GM21367 (cell line): ENCODE measurements at regions not wholly inside any gene's neighbourhood (a gene's known extent, or its start where the extent isn't known, plus 50 kb on each side); places are given as distances from the start of the nearest gene placed in this dataset.

Experiments used
- ATAC-seq: cut with Tn5 transposase; IDR thresholded peaks from one replicate; pipeline ENCODE4 v1.9.1; 2021; ENCODE audit not compliant: unreplicated experiment

DNA sequence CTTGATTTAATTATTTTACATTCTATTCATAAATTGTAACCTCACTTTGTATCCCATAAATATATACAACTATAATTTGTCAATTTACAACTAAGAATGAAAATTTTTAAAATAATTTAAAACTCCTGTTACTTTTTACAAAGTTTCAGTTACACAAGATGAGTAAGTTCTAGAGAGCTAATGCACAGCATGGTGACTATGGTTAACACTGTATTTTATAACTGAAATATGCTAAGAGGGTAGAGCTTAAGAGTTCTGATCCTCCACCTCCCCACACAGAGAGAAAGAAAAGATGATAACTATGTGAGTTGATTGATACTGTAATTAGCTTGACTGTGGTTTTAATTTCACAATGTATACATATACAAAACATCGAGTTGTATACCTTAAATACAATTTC lies 412.5 kb upstream of the DDI1 start:
- no peak for ATAC-seq

DNA sequence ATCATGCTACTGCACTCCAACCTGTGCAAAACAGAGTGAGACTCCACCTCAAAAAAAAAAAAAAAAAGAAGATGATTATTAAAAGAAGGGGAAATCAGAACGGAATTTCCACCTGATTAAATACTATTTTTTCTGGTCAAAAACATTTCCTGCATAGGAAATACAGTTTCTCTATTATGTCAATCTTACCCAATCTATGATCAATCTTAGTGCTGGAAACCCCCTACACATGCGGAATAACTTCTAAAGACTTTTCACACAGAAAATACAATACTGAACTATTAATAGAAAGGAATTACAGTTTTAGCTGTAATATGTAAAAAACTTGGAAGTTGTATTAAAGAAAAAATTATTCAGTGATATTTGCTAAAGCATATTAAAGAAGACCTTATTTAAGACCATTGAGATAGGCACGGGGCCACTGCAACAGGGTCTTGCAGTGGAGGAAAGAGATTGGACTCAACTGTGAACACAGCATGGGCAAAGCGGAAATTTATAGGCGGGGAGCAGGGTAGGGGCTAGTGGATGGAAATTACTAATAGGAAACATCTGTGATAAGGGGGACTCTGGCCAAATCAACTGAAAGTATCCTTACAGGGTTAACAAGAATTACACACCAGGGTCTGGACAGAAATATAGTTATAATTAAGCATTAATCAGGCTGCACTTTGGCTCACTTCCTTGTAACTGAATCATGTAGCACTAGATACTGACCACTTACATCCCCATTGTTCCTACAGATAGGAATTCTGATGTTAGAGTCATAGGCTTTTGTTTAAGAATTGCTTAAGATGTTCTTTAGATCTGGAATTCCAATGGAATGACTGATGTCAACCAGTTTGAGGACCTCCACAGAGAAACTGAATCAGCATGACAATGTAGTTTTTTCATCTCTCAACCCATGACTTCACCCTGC lies 411.5 kb upstream of the DDI1 start:
- ATAC-seq: no peak

DNA sequence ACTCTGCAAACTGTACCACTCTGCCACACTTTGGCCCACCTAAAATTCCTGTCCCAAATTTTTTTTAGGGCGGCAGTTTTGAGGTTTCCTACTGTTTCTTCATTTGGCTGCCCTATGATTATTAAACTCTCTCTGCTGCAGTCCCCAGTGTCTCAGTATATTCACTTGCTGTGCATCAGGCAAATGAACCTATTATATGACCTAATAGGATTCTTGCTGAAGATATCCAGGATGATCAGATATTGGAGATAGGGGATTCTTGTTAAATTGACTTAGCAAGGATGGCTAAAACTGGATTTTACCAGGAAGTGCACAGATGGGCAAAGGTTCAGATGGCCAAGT lies 410.8 kb upstream of the DDI1 start:
- ATAC-seq: no peak

DNA sequence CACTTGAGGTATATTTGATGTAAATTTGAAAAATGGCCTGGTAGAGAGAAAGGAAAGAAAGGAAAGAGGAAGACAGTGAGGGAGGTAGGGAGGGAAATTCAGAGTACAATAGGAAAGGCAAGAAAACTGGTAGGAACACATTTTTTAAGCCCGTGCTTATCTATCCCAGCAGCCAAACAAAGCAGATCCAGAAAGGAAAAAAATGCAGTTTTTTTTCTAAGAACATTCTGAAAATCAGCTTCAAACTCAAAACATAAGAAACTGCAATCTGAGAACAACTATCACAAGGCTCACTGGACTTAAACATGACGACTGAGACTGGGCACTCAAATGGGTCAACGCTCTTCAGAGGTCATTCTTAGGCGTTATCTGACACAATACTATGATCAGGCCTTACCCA lies 408.3 kb upstream of the DDI1 start:
- ATAC-seq: no peak

DNA sequence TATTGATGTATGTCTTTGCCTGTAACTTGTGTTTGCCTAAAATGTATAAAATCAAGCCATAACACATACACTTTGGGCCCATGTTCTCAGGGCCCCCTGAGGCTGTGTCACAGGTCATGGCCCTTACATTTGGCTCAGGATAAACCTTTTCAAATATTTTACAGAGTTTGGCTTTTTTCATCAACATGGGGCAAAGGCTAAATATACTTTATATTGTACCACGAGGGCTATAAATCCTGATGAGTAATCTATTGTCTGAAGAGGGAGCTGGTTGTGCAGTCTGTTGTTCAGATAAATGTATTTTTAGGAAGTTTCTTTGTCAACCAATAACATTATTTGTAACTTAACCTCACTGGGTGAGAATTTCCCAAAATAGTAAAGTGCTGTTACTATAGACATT lies 404.6 kb upstream of the DDI1 start:
- ATAC-seq: no peak

DNA sequence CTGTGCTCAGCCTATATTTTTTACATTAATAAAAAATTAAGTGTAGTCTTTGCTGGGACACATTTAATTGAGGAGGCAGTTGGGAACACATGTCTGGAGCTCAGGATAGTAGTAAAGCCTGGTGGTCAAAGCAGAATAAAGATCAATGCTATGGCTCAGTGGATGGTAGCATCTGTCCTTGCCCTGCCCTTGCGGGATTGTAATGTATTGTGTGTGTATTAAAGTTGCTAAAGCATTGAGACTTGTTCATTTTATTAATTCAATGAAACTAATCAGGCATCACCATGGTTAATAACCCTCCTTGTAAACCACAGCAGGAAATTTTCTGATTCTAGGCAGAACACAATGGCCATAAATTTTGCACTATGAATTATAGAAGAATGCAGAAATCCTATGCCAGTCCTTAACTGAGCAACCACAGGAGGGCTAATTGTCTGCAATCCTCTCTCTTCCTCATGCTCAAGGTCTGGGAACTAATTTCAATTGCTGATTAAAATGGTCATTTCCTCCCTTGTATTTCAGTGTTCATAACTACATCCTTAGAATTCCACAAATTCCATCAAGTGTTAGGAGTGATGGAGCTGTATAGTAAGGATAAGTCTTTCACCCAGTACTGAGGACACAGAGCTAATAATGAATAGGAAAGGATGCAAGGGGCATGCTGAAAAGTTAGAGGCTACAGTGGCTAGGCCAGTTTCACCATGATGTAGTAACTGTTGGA lies 403.2 kb upstream of the DDI1 start:
- ATAC-seq: no peak

DNA sequence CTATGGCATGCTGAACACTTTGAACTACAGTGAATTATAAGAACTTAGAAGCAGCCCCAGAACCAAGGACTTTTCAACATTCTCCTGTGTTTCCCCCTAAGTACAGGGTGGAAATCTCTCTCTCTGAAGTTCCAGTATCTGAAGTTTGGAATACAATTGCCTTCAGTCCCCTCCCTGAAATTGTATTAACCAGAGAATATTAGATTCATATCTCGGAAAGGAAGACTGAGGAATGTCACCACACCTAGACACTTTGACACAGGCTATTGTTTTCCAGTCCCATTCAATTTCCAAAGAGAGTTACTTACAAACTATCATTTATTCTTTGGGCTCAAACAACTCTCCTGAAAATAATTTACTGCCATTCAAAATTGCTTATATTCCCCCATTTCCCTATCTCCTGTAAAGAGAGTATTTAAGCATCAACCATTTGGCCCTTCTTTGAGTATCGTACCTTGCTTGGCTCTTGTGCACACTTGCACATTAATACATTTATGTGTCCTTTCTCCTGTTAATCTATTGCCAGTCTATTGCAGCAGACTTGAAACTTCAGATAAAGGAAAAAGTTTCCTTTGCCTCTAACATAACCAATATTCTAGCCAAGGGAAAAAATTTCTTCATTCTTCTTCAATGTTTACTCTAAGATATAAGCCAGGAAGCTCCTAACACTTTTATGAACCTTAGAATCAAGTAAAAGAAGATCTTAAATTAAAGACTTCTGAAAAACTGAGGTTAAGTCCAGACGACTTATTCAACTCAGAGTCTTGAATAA lies 402.4 kb upstream of the DDI1 start:
- no peak for ATAC-seq

DNA sequence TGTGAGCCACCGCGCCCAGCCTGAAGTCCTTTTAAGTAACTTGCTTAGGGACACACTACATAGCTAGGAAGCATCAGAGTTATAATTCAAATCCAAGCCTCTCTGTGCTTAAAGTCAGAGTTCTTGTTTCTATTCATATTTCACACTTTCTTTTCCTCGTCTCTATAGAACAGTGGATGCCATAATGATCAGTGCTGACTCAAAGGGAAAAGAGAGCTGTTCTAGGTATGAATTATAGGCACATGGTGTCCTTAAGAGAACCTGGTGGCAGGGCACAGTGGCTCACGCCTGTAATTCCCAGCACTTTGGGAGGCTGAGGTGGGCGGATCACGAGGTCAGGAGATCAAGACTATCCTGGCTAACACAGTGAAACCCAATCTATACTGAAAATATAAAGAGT lies 400.2 kb upstream of the DDI1 start:
- no peak for ATAC-seq

DNA sequence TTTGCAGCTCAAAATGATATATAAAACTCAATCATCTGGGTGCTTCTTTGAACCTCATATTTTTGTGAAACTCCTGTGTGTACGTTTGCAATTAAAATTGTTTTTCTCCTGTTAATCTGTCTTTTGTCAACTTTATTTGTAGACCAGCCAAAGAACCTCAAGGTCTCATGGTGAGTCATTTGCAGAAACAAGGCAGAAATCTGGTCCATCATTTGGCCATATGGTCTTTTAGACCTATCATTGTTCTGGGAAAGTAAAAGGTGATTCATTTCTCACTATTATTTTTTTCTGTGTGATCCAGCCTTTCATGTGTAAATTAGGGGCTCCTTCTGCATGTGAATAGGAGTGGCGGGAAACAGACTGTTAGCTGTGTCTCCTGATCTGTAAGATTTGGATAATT lies 399.1 kb upstream of the DDI1 start:
- no peak for ATAC-seq

DNA sequence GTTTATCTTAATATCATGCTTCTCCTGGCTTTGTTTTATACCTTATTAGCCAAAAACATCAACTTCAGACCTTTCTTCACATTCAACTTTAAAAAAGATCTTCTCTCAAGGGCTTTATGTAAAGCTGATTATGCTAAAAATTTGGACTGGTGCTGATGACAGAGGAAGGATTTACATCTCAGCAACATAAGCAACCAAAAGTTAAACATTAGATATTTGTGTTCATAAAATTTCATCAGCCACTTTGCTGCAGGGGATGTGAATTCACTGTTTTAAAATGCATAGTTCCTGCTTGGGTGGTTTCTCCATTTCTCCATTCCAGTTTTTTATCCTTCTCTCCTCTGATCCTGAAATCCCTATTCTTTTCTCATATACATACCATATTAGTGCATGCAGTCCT lies 398.6 kb upstream of the DDI1 start:
- ATAC-seq: no peak

DNA sequence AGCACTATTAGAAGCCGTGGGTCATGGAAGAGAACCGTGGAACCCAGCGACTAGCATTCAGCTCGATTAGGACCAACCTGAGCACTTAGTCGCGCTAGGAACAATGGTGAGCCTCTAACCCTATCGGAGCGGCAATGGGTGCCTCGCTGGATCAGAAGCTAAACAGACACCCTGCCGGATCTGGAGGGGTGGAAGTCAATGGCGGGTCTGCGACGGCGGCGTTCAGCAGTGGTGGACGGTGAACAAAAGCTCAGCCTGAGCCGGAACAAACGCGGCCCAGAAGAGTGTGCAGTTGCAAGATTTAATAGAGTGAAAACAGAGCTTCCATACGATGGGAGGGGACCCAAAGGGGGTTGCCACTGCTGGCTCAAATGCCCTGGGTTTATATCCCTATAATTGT lies 391.8 kb upstream of the DDI1 start:
- no peak for ATAC-seq

DNA sequence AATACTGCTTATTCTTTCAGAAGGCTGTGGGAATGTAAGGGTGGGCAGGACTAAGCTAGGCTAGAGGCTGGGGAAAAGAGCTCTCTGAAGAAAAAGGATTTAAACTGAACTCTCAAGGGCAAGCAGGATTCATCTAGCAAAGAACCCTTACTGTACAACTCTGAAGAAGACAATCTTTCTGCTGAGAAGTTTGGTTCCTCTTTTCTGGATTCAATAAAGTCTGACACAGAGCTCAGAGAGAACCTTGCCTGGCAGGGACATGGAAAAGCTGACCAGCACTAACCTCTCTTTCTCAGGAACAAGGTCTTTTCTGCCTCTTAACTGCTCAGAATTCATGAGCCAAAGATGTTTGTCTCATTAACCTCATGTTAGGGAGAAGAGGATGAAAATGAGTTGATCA lies 388.4 kb upstream of the DDI1 start:
- ATAC-seq: no peak

DNA sequence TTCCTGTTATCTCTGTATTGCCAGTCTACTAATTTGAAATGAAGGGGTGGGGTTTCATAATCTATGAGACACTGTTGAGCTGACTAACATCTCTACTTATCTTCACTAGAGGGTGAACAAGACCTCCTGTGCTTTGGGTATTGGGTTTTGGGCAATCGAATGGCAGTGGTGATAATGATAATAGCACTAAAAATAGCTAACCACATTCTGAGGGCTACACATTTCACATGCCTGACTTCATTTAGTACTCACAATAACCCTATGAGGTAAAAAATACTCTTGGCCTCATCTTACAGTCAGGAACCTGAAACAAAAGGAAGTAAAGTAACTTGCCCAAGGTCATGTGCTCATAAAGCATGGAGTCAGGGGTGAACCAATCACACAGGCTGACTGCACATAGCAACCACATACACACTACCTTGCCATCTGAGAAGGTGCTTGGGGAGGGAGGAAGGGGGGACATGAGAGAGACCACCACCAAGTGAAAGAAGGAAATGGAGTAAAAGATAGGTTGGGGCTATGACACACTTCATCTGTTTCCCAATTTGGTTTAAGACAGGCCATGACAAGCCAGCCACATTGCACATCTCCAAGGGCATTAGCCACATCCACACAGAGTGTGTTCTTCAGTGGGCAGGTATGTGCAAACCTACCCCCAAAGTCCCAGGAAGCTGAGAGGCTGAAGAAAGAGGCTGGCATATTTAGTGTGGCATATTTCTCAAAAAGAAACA lies 387.6 kb upstream of the DDI1 start:
- no peak for ATAC-seq

DNA sequence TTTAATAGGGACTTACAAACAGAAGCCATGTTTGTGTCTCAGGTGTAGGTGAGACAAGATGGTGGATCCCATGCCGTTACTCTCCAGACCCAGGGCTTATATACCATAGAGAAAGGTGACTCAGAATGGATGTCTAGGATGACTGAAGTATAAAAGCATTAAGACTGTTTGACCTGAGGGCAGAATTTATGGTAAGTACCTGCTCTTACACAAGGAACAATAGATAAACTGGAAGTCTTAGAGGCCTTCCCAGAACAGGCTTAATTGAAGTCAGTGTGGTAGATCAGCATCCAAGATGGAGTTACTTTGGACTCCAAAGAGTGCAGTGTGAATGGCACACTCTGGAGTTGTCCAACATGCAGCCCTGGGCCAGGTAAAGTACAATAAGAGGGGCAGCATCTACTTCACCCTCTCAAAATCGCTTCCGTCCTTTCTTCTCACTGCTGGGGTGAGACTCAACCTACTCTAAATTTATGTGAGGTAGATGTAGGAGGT lies 387.0 kb upstream of the DDI1 start:
- ATAC-seq: no peak

DNA sequence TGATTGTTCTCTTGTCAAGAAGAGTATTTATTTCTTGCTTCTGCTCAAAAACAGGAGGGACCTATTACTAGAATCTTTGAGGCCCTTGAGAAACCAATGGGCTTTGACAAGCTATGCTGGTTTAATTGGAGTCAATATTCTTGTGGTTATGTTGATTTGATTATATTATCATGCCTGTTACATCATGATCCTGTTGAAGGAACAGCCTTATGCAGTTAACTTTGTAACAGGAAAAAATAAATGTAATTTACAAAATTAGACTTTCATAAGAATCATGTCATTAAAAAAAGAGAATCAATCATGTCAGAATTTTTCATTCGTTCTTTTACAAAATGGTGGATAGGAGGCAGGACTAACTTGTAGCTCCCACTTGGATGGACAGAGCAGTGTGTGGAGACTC lies 386.1 kb upstream of the DDI1 start:
- no peak for ATAC-seq

DNA sequence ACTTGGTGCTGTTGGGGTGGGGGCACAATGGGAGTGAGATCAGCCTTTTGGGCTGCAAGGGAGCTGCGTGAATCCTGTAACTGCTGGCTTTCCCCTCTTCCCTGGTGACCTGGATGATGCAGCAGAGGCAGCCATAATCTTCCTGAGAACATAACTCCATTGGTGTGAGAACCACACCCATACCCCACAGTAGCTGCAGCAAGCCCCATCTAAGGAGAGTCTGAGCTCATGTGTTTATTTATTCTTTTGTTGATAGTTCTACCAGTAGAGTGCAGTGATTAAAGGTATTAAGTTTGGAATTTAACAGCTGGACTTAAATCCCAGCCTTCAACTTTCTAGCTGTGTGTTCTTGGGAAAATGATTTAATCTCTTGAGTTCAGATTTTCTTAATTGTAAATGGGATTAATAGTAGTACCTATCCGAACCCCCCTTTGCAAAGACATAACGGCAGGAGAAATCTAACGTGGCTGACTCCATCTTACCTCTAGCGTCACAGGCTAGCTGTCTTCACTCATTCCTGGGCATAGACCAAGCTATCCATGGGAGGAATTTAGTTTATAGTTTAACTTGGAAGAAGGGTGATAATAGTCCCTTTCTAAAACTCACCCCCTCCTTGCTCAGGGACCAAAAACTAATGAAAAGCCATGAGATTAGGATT lies 385.0 kb upstream of the DDI1 start:
- no peak for ATAC-seq

DNA sequence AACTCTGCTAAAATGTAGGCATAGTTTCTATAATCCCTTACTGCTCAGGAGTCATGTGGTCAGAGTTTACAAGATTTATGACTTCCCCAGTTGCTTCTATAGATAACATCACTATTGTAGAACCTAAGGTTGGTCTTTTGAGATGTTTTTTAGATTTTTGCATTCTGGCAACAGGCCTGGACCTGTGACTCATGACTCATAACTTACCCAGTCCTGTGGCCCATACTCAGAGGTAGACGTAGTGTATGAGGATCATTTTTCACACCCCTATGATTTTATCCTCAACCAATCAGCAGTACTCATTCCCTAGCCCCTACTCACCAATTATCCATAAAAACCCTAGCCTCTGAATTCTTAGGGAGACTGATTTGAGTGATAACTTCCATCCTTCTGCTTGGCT lies 384.4 kb upstream of the DDI1 start:
- no peak for ATAC-seq

DNA sequence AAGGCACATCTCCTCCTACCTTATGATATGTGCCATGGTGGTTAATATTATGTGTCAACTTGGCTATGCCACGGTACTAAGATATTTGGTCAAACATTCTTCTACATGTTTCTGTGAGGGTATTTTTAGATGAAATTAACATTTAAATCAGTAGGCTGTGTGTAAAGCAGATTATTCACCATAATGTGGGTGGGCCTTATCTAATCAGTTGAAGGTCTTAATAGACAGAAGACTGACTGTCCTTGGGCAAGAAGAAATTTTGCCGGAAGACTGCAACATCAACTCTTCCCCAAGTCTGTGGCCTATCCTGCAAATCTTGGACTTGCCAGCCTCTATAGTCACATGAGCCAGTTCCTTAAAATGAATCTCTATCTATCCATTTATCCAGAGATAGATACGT lies 380.1 kb upstream of the DDI1 start:
- ATAC-seq: no peak

DNA sequence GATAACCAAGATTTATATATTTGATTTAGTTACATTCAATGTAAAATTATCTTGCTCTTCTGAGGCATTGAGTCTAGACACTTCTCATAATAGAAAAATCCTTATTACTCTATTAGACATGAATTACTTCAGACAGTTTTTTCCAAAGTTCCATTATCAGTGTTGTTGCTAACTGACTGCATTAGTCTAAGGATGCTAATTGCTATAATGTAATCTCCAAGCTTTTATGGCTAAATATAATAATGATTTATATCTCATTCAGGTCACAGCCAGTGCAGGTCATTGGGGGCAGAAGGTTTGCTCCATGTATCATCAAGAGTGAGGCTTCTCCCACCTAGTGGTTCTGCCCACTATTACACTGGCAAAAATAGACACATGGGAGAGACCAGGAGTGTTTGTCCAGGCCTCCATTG lies 377.2 kb upstream of the DDI1 start:
- ATAC-seq: no peak

DNA sequence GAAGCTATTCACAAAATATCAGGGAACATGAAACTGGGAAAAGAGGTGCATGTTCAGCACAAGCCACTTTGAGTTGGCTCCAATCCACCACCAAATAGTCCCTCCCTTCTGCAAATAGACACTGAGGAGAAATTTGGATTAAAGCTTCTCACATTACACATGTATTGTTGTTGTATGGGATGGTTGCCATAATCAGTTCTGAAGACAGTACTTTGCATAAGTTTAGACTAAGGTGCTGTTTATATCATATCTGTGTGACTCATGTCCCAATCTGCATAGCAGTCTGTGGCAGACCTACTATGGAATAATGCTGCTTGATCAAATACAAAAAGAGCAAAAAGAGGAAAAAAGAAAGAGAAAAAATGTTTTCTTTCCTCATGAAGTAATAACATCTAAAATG lies 376.7 kb upstream of the DDI1 start:
- no peak for ATAC-seq

DNA sequence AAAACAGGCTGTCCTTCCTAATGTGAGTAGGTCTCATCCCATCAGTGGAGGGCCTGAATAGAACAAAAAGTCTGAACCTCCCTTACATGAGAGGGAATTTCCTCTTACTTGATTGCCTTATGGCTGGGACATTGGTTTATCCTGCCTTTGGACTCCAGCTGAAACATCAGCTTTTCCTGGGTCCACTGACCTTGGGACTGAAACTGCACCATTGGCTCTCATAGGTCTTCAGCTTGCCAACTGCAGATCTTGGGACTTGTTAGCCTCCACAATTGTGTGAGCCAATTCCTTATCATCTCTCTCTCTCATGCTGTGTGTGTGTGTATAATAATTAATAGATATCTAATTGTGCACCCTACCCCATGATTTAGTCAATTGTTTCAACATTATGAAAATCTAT lies 375.3 kb upstream of the DDI1 start:
- ATAC-seq: no peak
